GM21786 (cell line): ENCODE measurements at regions not wholly inside any gene's neighbourhood (a gene's known extent, or its start where the extent isn't known, plus 50 kb on each side); places are given as distances from the start of the nearest gene placed in this dataset.

Experiments
- ATAC-seq: cut with Tn5 transposase; IDR thresholded peaks from one replicate; pipeline ENCODE4 v1.9.1; 2021; ENCODE audit not compliant: unreplicated experiment

- no peak for ATAC-seq
These were observed 155.8 kb downstream of the DRD1 start for GRCh38 chr5:175288048-175288621.

GRCh38 chr5:175286981-175287380, 157.0 kb downstream of the DRD1 start:
- ATAC-seq, result no peak

GRCh38 chr5:175285261-175285660, 158.7 kb downstream of the DRD1 start:
- no peak for ATAC-seq

- ATAC-seq, result no peak
These were observed 159.2 kb downstream of the DRD1 start for GRCh38 chr5:175284806-175285205.

GRCh38 chr5:175282611-175283225, 161.3 kb downstream of the DRD1 start:
- ATAC-seq, result no peak

- ATAC-seq, result peak; percentile 47
These were observed 162.3 kb downstream of the DRD1 start for GRCh38 chr5:175281714-175282113.

GRCh38 chr5:175281257-175281656, 162.7 kb downstream of the DRD1 start:
- no peak for ATAC-seq

GRCh38 chr5:175279506-175279905, 164.5 kb downstream of the DRD1 start:
- no peak for ATAC-seq

GRCh38 chr5:175275748-175276147, 168.2 kb downstream of the DRD1 start:
- ATAC-seq, result no peak

- ATAC-seq, result no peak
These were observed 168.9 kb downstream of the DRD1 start for GRCh38 chr5:175275097-175275496.

- no peak for ATAC-seq
These were observed 169.8 kb downstream of the DRD1 start for GRCh38 chr5:175274171-175274570.

- ATAC-seq, result no peak
These were observed 179.6 kb downstream of the DRD1 start for GRCh38 chr5:175264406-175264805.

GRCh38 chr5:175263776-175264175, 180.2 kb downstream of the DRD1 start:
- no peak for ATAC-seq

GRCh38 chr5:175261526-175261925, 182.5 kb downstream of the DRD1 start:
- ATAC-seq, result no peak

- ATAC-seq, result no peak
These were observed 182.9 kb downstream of the DRD1 start for GRCh38 chr5:175261037-175261436.

- no peak for ATAC-seq
These were observed 186.2 kb downstream of the DRD1 start for GRCh38 chr5:175257847-175258194.

GRCh38 chr5:175257128-175257846, 186.7 kb downstream of the DRD1 start:
- no peak for ATAC-seq

GRCh38 chr5:175254155-175254554, 189.8 kb downstream of the DRD1 start:
- ATAC-seq, result no peak

GRCh38 chr5:175253597-175253996, 190.4 kb downstream of the DRD1 start:
- no peak for ATAC-seq

GRCh38 chr5:175252234-175252805, 191.7 kb downstream of the DRD1 start:
- no peak for ATAC-seq

GRCh38 chr5:175250426-175250825, 193.6 kb downstream of the DRD1 start:
- no peak for ATAC-seq

GRCh38 chr5:175248416-175248905, 195.5 kb downstream of the DRD1 start:
- ATAC-seq, result no peak
